ENCODE measurements at regions not wholly inside any gene's neighbourhood (a gene's known extent, or its start where the extent isn't known, plus 50 kb on each side); places are given as distances from the start of the nearest gene placed in this dataset.

- TF ChIP-seq CTCF (IDR thresholded peaks at IDR 0.05) = no peak
- H3K4me2 ChIP-seq (ENCODE audit: low read length) = no peak overlapping the region
- H3K4me3 ChIP-seq (ENCODE audit: low read depth, low read length) = no peak overlapping the region
- no peak overlapping the region for H3K9ac ChIP-seq
- H3K36me3 ChIP-seq (ENCODE audit: control insufficient read depth, insufficient read depth, low read length) = no peaks in the 10 kb centered on the region
- no peaks in the 10 kb centered on the region for H3K9me3 ChIP-seq (ENCODE audit: control insufficient read depth, low read length)
- no peak overlapping the region for H3K27ac ChIP-seq
- no peak overlapping the region for H2AFZ ChIP-seq
- no peaks in the 10 kb centered on the region for H3K27me3 ChIP-seq (ENCODE audit: control insufficient read depth, insufficient read depth, low read length)
- H3K4me1 ChIP-seq = no peaks in the 10 kb centered on the region
- no peaks in the 10 kb centered on the region for H3K79me2 ChIP-seq
Observed at GRCh38 chr11:113533425-113533698, 58.2 kb upstream of the DRD2 start.

GRCh38 chr11:113532697-113533424, 57.7 kb upstream of the DRD2 start:
- Histone ChIP-seq H3K4me3 (ENCODE audit: low read depth, low read length) (no peak overlapping the region), H3K9ac (no peak overlapping the region)
- peak; percentile 67 for TF ChIP-seq CTCF (IDR thresholded peaks at IDR 0.05)

GRCh38 chr11:113531575-113532451, 56.6 kb upstream of the DRD2 start:
- Histone ChIP-seq H3K4me2 (ENCODE audit: low read length) (no peak overlapping the region), H3K79me2 (no peaks in the 10 kb centered on the region), H3K27me3 (ENCODE audit: control insufficient read depth, insufficient read depth, low read length) (no peaks in the 10 kb centered on the region), H3K4me3 (ENCODE audit: low read depth, low read length) (no peak overlapping the region), H3K36me3 (ENCODE audit: control insufficient read depth, insufficient read depth, low read length) (no peaks in the 10 kb centered on the region), H3K4me1 (no peaks in the 10 kb centered on the region), H3K27ac (no peak overlapping the region), H3K9ac (no peak overlapping the region), H3K9me3 (ENCODE audit: control insufficient read depth, low read length) (no peaks in the 10 kb centered on the region), H2AFZ (no peak overlapping the region)
- no peak for TF ChIP-seq CTCF (IDR thresholded peaks at IDR 0.05)

More at GRCh38 chr11:113532697-113533424, 57.7 kb upstream of the DRD2 start:
- no peaks in the 10 kb centered on the region for H3K79me2 ChIP-seq
- no peak overlapping the region for H3K4me2 ChIP-seq (ENCODE audit: low read length)
- no peaks in the 10 kb centered on the region for H3K27me3 ChIP-seq (ENCODE audit: control insufficient read depth, insufficient read depth, low read length)
- H3K9me3 ChIP-seq (ENCODE audit: control insufficient read depth, low read length) = no peaks in the 10 kb centered on the region
- H3K27ac ChIP-seq = no peak overlapping the region
- H3K36me3 ChIP-seq (ENCODE audit: control insufficient read depth, insufficient read depth, low read length) = no peaks in the 10 kb centered on the region
- H3K4me1 ChIP-seq = no peaks in the 10 kb centered on the region
- peak overlapping the region; percentile 42 for H2AFZ ChIP-seq

- H3K4me1 ChIP-seq = no peaks in the 10 kb centered on the region
- no peaks in the 10 kb centered on the region for H3K79me2 ChIP-seq
Observed at GRCh38 chr11:113531083-113531482, 55.9 kb upstream of the DRD2 start.

More at GRCh38 chr11:113531083-113531482, 55.9 kb upstream of the DRD2 start:
- no peak overlapping the region for H3K27ac ChIP-seq
- TF ChIP-seq CTCF (IDR thresholded peaks at IDR 0.05) = no peak
- no peaks in the 10 kb centered on the region for H3K36me3 ChIP-seq (ENCODE audit: control insufficient read depth, insufficient read depth, low read length)
- no peak overlapping the region for H3K4me2 ChIP-seq (ENCODE audit: low read length)
- no peaks in the 10 kb centered on the region for H3K27me3 ChIP-seq (ENCODE audit: control insufficient read depth, insufficient read depth, low read length)
- no peak overlapping the region for H3K4me3 ChIP-seq (ENCODE audit: low read depth, low read length)
- H3K9ac ChIP-seq = no peak overlapping the region
- no peak overlapping the region for H2AFZ ChIP-seq
- H3K9me3 ChIP-seq (ENCODE audit: control insufficient read depth, low read length) = no peaks in the 10 kb centered on the region
